NCI-H2171 treated with DMSO at 0.1 percent for 48 hours (cell line): ENCODE measurements at regions not wholly inside any gene's neighbourhood (a gene's known extent, or its start where the extent isn't known, plus 50 kb on each side); places are given as distances from the start of the nearest gene placed in this dataset.

Source experiments
- DNase-seq: peaks from one replicate; lab custom pipeline; 2025; lab: John Stamatoyannopoulos, UW

GRCh38 chr7:96927131-96927530 is 78.2 kb upstream of the DLX6 start:
- no peak for DNase-seq

- DNase-seq = no peak
Observed at GRCh38 chr7:96928965-96929364, 76.4 kb upstream of the DLX6 start.

GRCh38 chr7:96931891-96932290 is 73.5 kb upstream of the DLX6 start:
- DNase-seq = no peak

- DNase-seq = no peak
Observed at GRCh38 chr7:96933067-96933645, 72.2 kb upstream of the DLX6 start.

- DNase-seq = no peak
Observed at GRCh38 chr7:96936621-96937020, 68.7 kb upstream of the DLX6 start.

- no peak for DNase-seq
Observed at GRCh38 chr7:96942112-96942511, 63.2 kb upstream of the DLX6 start.

- no peak for DNase-seq
Observed at GRCh38 chr7:96949766-96950165, 55.6 kb upstream of the DLX6 start.

- DNase-seq = no peak
Observed at GRCh38 chr7:96952974-96953391, 52.4 kb upstream of the DLX6 start.

- peak; percentile 2 for DNase-seq
Observed at GRCh38 chr7:96953676-96954513, 51.5 kb upstream of the DLX6 start.
